Smooth muscle cell (in vitro differentiated cells): ENCODE measurements at regions not wholly inside any gene's neighbourhood (a gene's known extent, or its start where the extent isn't known, plus 50 kb on each side); places are given as distances from the start of the nearest gene placed in this dataset.

Source experiments
- DNase-seq: peaks from one replicate; lab custom pipeline; 2025; ENCODE audit not compliant: unreplicated experiment; lab: John Stamatoyannopoulos, UW
- H2AFZ ChIP-seq: fragments of 200-600 bp; sonication (generic); 2 replicates; pipeline ENCODE4 v1.6.0; 2016; ENCODE audit warnings: antibody characterized with exemption, low read depth, mild to moderate bottlenecking
- H3F3A ChIP-seq: fragments of 200-600 bp; sonication (generic); 2 replicates; pipeline ENCODE4 v1.6.0; 2017; ENCODE audit warnings: antibody characterized with exemption, low read depth
- H3K27ac ChIP-seq: fragments of 200-600 bp; sonication (generic); 2 replicates; pipeline ENCODE4 v1.5.1; 2016; ENCODE audit warnings: low read depth, mild to moderate bottlenecking
- H3K27me3 ChIP-seq: fragments of 200-600 bp; sonication (generic); 2 replicates; pipeline ENCODE4 v1.6.1; 2016; ENCODE audit warnings: low read depth, mild to moderate bottlenecking
- H3K36me3 ChIP-seq: fragments of 200-600 bp; sonication (generic); 2 replicates; pipeline ENCODE4 v1.5.1; 2016; ENCODE audit warnings: low read depth
- H3K4me1 ChIP-seq: fragments of 200-600 bp; sonication (generic); 2 replicates; pipeline ENCODE4 v1.5.1; 2016; ENCODE audit warnings: low read depth
- H3K4me2 ChIP-seq: fragments of 200-600 bp; sonication (generic); 2 replicates; pipeline ENCODE4 v1.6.0; 2016; ENCODE audit warnings: mild to moderate bottlenecking
- H3K4me3 ChIP-seq: fragments of 200-600 bp; sonication (generic); 2 replicates; pipeline ENCODE4 v1.5.1; 2016; ENCODE audit warnings: mild to moderate bottlenecking
- H3K79me2 ChIP-seq: fragments of 200-600 bp; sonication (generic); 2 replicates; pipeline ENCODE4 v1.6.0; 2016; ENCODE audit warnings: low read depth, mild to moderate bottlenecking
- H3K9ac ChIP-seq: fragments of 200-600 bp; sonication (generic); 2 replicates; pipeline ENCODE4 v1.6.0; 2016; ENCODE audit warnings: low read depth
- H3K9me3 ChIP-seq: fragments of 200-600 bp; sonication (generic); replicated peaks from 2 replicates; pipeline ENCODE4 v1.5.1; 2016; ENCODE audit warnings: low read depth
- H4K20me1 ChIP-seq: fragments of 200-600 bp; sonication (generic); 2 replicates; pipeline ENCODE4 v1.6.0; 2016; ENCODE audit warnings: low read depth
- WGBS: methylation state at CpG from one replicate; pipeline ENCODE4 v1.1.7; 2016; ENCODE audit warnings: low lambda C conversion rate; 5-methylcytosine and 5-hydroxymethylcytosine counted together
- TF ChIP-seq, protein P1 (sequence below): fragments of 200-600 bp; sonication (generic); IDR thresholded peaks from 2 replicates; pipeline ENCODE4 v1.5.1; 2017; ENCODE audit warnings: borderline replicate concordance, mild to moderate bottlenecking, antibody characterized with exemption; ENCODE audit not compliant: insufficient read depth, poor library complexity, severe bottlenecking

DNA sequence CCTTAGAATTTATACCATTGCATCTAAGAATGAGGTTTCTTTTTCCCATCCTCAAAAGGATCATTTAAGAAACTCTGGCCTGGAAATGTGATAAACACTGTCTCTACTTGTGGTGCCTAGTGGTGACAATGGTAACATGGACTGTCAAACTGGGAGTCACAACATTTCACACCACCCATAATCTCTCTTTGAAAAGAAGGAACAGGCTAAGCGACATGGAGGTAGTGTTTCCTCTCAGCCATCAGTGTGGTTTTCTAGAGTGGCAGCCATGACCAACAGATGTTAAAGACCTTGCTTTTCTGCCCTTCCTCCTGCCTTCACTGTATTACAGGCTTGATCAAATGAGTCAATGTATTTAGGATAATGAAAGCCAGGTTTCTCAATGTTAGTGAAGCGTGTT, 283.1 kb upstream of the STAC start:
- WGBS = 93% methylated on average over 2 of the region's 2 CpGs
- Histone ChIP-seq H3K27ac (no peak overlapping the region), H2AFZ (no peak overlapping the region), H3K4me3 (no peak overlapping the region), H3K27me3 (peaks cover 3% of the 10 kb centered on the region), H3K4me1 (no peaks in the 10 kb centered on the region), H3K9ac (no peak overlapping the region), H4K20me1 (no peaks in the 10 kb centered on the region), H3K79me2 (no peaks in the 10 kb centered on the region), H3K9me3 (no peaks in the 10 kb centered on the region), H3K4me2 (no peak overlapping the region), H3K36me3 (no peaks in the 10 kb centered on the region), H3F3A (no peaks in the 10 kb centered on the region)
- TF ChIP-seq, protein P1, sequence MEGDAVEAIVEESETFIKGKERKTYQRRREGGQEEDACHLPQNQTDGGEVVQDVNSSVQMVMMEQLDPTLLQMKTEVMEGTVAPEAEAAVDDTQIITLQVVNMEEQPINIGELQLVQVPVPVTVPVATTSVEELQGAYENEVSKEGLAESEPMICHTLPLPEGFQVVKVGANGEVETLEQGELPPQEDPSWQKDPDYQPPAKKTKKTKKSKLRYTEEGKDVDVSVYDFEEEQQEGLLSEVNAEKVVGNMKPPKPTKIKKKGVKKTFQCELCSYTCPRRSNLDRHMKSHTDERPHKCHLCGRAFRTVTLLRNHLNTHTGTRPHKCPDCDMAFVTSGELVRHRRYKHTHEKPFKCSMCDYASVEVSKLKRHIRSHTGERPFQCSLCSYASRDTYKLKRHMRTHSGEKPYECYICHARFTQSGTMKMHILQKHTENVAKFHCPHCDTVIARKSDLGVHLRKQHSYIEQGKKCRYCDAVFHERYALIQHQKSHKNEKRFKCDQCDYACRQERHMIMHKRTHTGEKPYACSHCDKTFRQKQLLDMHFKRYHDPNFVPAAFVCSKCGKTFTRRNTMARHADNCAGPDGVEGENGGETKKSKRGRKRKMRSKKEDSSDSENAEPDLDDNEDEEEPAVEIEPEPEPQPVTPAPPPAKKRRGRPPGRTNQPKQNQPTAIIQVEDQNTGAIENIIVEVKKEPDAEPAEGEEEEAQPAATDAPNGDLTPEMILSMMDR = no peak
- no peak for DNase-seq

DNA sequence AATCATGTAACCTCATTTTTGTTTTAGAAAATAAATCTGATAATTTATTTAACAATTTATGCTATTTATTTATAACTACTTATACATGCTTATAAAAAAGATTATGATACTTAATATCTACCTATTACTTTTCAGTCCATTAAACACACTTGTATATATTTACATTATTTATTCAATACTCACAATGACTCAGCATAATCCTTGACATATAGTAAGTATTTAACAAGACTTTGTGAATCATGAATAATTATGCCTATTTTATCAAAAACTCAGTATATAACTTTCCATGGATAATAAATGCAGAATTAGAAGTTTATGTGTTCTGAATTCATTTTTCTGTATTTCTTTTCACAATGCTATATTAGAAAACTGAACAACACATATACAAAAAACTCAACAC, 266.0 kb upstream of the STAC start:
- Histone ChIP-seq H2AFZ (no peak overlapping the region), H3K9me3 (no peaks in the 10 kb centered on the region), H4K20me1 (no peaks in the 10 kb centered on the region), H3K79me2 (no peaks in the 10 kb centered on the region), H3K36me3 (no peaks in the 10 kb centered on the region), H3K4me1 (no peaks in the 10 kb centered on the region), H3K9ac (no peak overlapping the region), H3K4me3 (no peak overlapping the region), H3K4me2 (no peak overlapping the region), H3K27ac (no peak overlapping the region), H3K27me3 (peaks cover 3% of the 10 kb centered on the region), H3F3A (no peaks in the 10 kb centered on the region)
- no peak for DNase-seq
- TF ChIP-seq, protein P1 = no peak

DNA sequence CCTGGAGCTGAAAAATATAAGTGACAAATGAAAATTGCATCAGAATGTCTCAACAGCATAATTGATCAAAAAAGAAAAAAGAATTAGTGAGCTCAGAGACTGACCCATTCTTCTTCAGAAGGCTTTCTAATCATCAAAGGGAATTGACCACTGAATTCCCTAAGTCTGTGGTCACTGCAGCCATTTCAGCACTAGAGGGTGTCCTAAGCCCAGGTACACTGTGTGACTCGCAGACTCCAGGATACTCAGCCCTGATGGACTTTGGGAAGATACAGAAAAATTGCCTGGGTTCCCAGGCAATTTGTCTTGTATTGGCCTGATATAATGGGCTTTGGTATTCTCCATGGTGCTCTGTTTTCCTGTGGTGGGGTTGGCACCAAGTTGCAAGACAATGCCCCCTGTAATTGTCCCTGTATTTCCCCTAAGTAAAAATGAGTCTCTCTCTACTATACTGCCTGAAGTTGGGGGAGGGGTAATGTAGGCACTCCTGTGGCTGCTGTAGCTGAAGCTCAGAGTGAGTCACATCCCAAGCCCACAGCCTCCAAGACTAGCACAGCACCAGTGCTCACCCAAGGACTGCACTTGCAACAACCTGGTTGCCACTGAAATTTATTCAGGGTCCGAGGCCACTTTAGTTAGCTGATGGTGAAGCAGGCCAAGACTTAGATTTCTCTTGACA, 256.0 kb upstream of the STAC start:
- no peaks in the 10 kb centered on the region for H3K36me3 ChIP-seq
- H3F3A ChIP-seq = no peaks in the 10 kb centered on the region
- no peak for DNase-seq
- no peaks in the 10 kb centered on the region for H3K79me2 ChIP-seq
- no peaks in the 10 kb centered on the region for H3K9me3 ChIP-seq
- no peaks in the 10 kb centered on the region for H4K20me1 ChIP-seq
- 56% methylated on average over 2 of the region's 2 CpGs for WGBS
- H3K4me1 ChIP-seq = no peaks in the 10 kb centered on the region
- H3K4me2 ChIP-seq = no peak overlapping the region
- no peak overlapping the region for H3K9ac ChIP-seq
- H3K4me3 ChIP-seq = no peak overlapping the region
- TF ChIP-seq, protein P1 = peak; percentile 31
- H3K27ac ChIP-seq = no peak overlapping the region
- no peak overlapping the region for H2AFZ ChIP-seq
- H3K27me3 ChIP-seq = no peaks in the 10 kb centered on the region

DNA sequence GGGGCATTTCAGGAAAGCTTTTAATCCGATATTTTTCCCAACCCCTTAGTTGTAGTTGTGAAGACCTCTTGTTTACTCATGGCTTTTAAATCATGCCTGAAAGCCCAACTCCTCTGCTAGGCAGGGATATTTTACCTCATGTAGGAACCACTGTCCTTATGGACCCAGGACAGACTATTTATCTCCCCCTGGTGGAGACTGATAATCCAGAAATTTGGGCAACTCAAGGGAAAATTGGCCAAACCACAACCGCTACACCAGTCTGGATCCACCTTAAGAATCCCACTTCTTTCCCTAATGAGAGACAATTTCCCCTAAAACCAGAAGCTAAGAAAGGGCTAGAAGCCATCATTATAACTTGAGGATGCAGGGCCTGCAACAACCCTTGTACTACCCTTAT, 248.1 kb upstream of the STAC start:
- no peak for DNase-seq
- WGBS = 92% methylated on average over 2 of the region's 2 CpGs
- no peaks in the 10 kb centered on the region for H4K20me1 ChIP-seq

More for the DNA sequence above, 248.1 kb upstream of the STAC start:
- Histone ChIP-seq H2AFZ (no peak overlapping the region), H3K4me2 (no peak overlapping the region), H3K27ac (no peak overlapping the region), H3F3A (no peaks in the 10 kb centered on the region), H3K9me3 (no peaks in the 10 kb centered on the region), H3K4me1 (no peaks in the 10 kb centered on the region), H3K79me2 (no peaks in the 10 kb centered on the region), H3K4me3 (no peak overlapping the region), H3K36me3 (no peaks in the 10 kb centered on the region), H3K27me3 (no peaks in the 10 kb centered on the region), H3K9ac (no peak overlapping the region)
- TF ChIP-seq, protein P1 = peak; percentile 6
